HEK293 (cell line): ENCODE measurements at regions not wholly inside any gene's neighbourhood (a gene's known extent, or its start where the extent isn't known, plus 50 kb on each side); places are given as distances from the start of the nearest gene placed in this dataset.
A peak's percentile ranks its signal among the peaks of the same experiment; 100 is the strongest.
"Not testable (repeated sequence)": the region's sequence is repeated elsewhere in the genome, so short reads cannot be mapped to it uniquely, and the experiment has no call there.

Experiments used
- CTCF ChIA-PET: fragments of 350-600 bp; formaldehyde crosslinking; extraction: SDS; loops from one replicate; lab custom pipeline; 2021; ENCODE audit warnings: antibody characterized with exemption; lab: Yijun Ruan, JAX
- POLR2A ChIA-PET: fragments of 300-600 bp; formaldehyde crosslinking; extraction: SDS; loops from one replicate; lab custom pipeline; 2020; ENCODE audit warnings: antibody characterized with exemption, inconsistent platforms; lab: Yijun Ruan, JAX
- H3K27ac ChIP-seq: fragments of 200-500 bp; sonication (Bioruptor generic); 2 replicates; pipeline ENCODE4 v1.5.1; 2014; ENCODE audit warnings: low read depth, low read length, control low read depth, inconsistent platforms; ENCODE audit errors: extremely low read depth
- H3K36me3 ChIP-seq, 2 experiments: fragments of 200-500 bp in 1 of 2; sonication (Bioruptor generic) in 1 of 2; 1 replicate in 1 of 2; 2 replicates in 1 of 2; pipeline ENCODE4 v1.5.1; 2014 to 2017; ENCODE audit warnings: inconsistent platforms in 2 of 2, low read length in 2 of 2; ENCODE audit not compliant: control insufficient read depth in 2 of 2, insufficient read depth in 1 of 2
- H3K4me1 ChIP-seq: fragments of 200-500 bp; sonication (Bioruptor generic); 2 replicates; pipeline ENCODE4 v1.5.1; 2014; ENCODE audit warnings: mild to moderate bottlenecking, low read length, inconsistent platforms; ENCODE audit not compliant: control insufficient read depth, insufficient read depth
- H3K4me3 ChIP-seq: 2 replicates; pipeline ENCODE4 v1.5.1; 2011; ENCODE audit warnings: low read depth, mild to moderate bottlenecking, control low read depth, low read length, moderate library complexity
- H3K9me3 ChIP-seq: fragments of 200-500 bp; sonication (Bioruptor generic); 2 replicates; pipeline ENCODE4 v1.5.1; 2014; ENCODE audit warnings: low read depth, low read length, inconsistent platforms; ENCODE audit not compliant: control insufficient read depth, insufficient read depth
- BCL11A ChIP-seq: fragments of 450-650 bp; formaldehyde crosslinking; IDR thresholded peaks from 2 replicates; pipeline ENCODE4 v1.5.1; 2016; ENCODE audit warnings: low read depth, missing biosample characterization, missing genetic modification characterization
- KLF17 ChIP-seq: fragments of 450-650 bp; formaldehyde crosslinking; IDR thresholded peaks from 2 replicates; pipeline ENCODE4 v1.5.1; 2016; ENCODE audit warnings: missing biosample characterization, missing genetic modification characterization
- KLF7 ChIP-seq: fragments of 450-650 bp; formaldehyde crosslinking; IDR thresholded peaks from 2 replicates; pipeline ENCODE4 v1.5.1; 2016; ENCODE audit warnings: missing biosample characterization, missing genetic modification characterization, borderline replicate concordance
- MYNN ChIP-seq: fragments of 450-650 bp; formaldehyde crosslinking; IDR thresholded peaks from 2 replicates; pipeline ENCODE4 v1.5.1; 2016; ENCODE audit warnings: missing biosample characterization, missing genetic modification characterization, borderline replicate concordance
- PRDM4 ChIP-seq: fragments of 450-650 bp; formaldehyde crosslinking; IDR thresholded peaks from 2 replicates; pipeline ENCODE4 v1.5.1; 2017; ENCODE audit warnings: missing biosample characterization, missing genetic modification characterization
- ZBTB49 ChIP-seq: fragments of 450-650 bp; formaldehyde crosslinking; IDR thresholded peaks from 2 replicates; pipeline ENCODE4 v1.5.1; 2016; ENCODE audit warnings: missing biosample characterization, missing genetic modification characterization, low read depth
- ZFHX2 ChIP-seq: fragments of 450-650 bp; formaldehyde crosslinking; conservative IDR thresholded peaks from 2 replicates; pipeline ENCODE4 v1.5.1; 2016; ENCODE audit warnings: missing biosample characterization, missing genetic modification characterization
- ZFP3 ChIP-seq: fragments of 450-650 bp; formaldehyde crosslinking; IDR thresholded peaks from 2 replicates; pipeline ENCODE4 v1.5.1; 2016; ENCODE audit warnings: low read depth, missing biosample characterization, missing genetic modification characterization
- ZIC2 ChIP-seq: fragments of 450-650 bp; formaldehyde crosslinking; IDR thresholded peaks from 2 replicates; pipeline ENCODE4 v1.5.1; 2016; ENCODE audit warnings: missing biosample characterization, missing genetic modification characterization
- ZNF157 ChIP-seq: fragments of 450-650 bp; formaldehyde crosslinking; IDR thresholded peaks from 2 replicates; pipeline ENCODE4 v1.5.1; 2016; ENCODE audit warnings: missing biosample characterization, missing genetic modification characterization
- ZNF350 ChIP-seq: fragments of 450-650 bp; formaldehyde crosslinking; IDR thresholded peaks from 2 replicates; pipeline ENCODE4 v1.5.0; 2017; ENCODE audit warnings: missing biosample characterization, mild to moderate bottlenecking, missing genetic modification characterization
- ZNF501 ChIP-seq: fragments of 450-650 bp; formaldehyde crosslinking; IDR thresholded peaks from 2 replicates; pipeline ENCODE4 v1.5.1; 2016; ENCODE audit warnings: missing biosample characterization, missing genetic modification characterization
- ZNF513 ChIP-seq: fragments of 450-650 bp; IDR thresholded peaks from 2 replicates; pipeline ENCODE4 v1.5.1; 2018; ENCODE audit warnings: missing biosample characterization, missing genetic modification characterization
- ZNF529 ChIP-seq: fragments of 450-650 bp; formaldehyde crosslinking; IDR thresholded peaks from 2 replicates; pipeline ENCODE4 v1.5.1; 2017; ENCODE audit warnings: missing genetic modification characterization, missing biosample characterization; ENCODE audit not compliant: insufficient replicate concordance
- ZNF558 ChIP-seq: fragments of 450-650 bp; formaldehyde crosslinking; IDR thresholded peaks from 2 replicates; pipeline ENCODE4 v1.5.1; 2016; ENCODE audit warnings: missing biosample characterization, missing genetic modification characterization
- ZNF670 ChIP-seq: fragments of 450-650 bp; formaldehyde crosslinking; IDR thresholded peaks from 2 replicates; pipeline ENCODE4 v1.5.1; 2016; ENCODE audit warnings: missing biosample characterization, missing genetic modification characterization, low read depth
- ZNF707 ChIP-seq: fragments of 450-650 bp; formaldehyde crosslinking; IDR thresholded peaks from 2 replicates; pipeline ENCODE4 v1.5.1; 2016; ENCODE audit warnings: missing biosample characterization, missing genetic modification characterization
- ZNF791 ChIP-seq: fragments of 450-650 bp; formaldehyde crosslinking; IDR thresholded peaks from 2 replicates; pipeline ENCODE4 v1.5.1; 2016; ENCODE audit warnings: missing biosample characterization, missing genetic modification characterization
- ZSCAN16 ChIP-seq: fragments of 450-650 bp; formaldehyde crosslinking; IDR thresholded peaks from 2 replicates; pipeline ENCODE4 v1.5.1; 2016; ENCODE audit warnings: missing biosample characterization, missing genetic modification characterization

- TF ChIP-seq ZNF513 (tag by site-specific recombination): no peak
Measured at GRCh38 chr1:187938092-187938491, 1109.3 kb downstream of the PLA2G4A start (continued).

GRCh38 chr1:187942986-187943385 is 1114.2 kb downstream of the PLA2G4A start:
- Histone ChIP-seq H3K4me1 (no peaks in the 10 kb centered on the region), H3K9me3 (no peaks in the 10 kb centered on the region), H3K36me3 (no peaks in the 10 kb centered on the region), H3K27ac (no peak overlapping the region), H3K4me3 (no peak overlapping the region)
- ChIA-PET POLR2A (interaction anchor here (0.6 kb wide), 1 partner anchor 343 kb away, joined by 3 read pairs; no protein-coding TSS in a partner anchor), CTCF (no interaction called here)
- TF ChIP-seq PRDM4 (tag by site-specific recombination) (no peak), KLF7 (tag by site-specific recombination) (no peak), ZIC2 (tag by site-specific recombination) (no peak), ZFP3 (tag by site-specific recombination) (no peak), ZNF350 (tag by site-specific recombination) (no peak)

GRCh38 chr1:187943606-187944403 is 1115.1 kb downstream of the PLA2G4A start:
- CTCF ChIA-PET: no interaction called here
- H3K9me3 ChIP-seq: no peaks in the 10 kb centered on the region
- no peaks in the 10 kb centered on the region for H3K4me1 ChIP-seq
- H3K36me3 ChIP-seq: no peaks in the 10 kb centered on the region
- no peak overlapping the region for H3K4me3 ChIP-seq
- H3K27ac ChIP-seq: no peak overlapping the region
- TF ChIP-seq ZFP3 (tag by site-specific recombination) (no peak), ZSCAN16 (tag by site-specific recombination) (no peak), ZFHX2 (tag by site-specific recombination) (no peak), ZNF670 (no peak), ZNF558 (no peak), ZNF791 (tag by site-specific recombination) (no peak)
- POLR2A ChIA-PET: no interaction called here

GRCh38 chr1:187946661-187947060 is 1117.9 kb downstream of the PLA2G4A start:
- peak; percentile 66; the same call in 1 of the 2 replicates for TF ChIP-seq ZNF707 (tag by site-specific recombination)
- POLR2A ChIA-PET, CTCF ChIA-PET: not testable (repeated sequence)

GRCh38 chr1:187947359-187947758 is 1118.6 kb downstream of the PLA2G4A start:
- H3K9me3 ChIP-seq: no peaks in the 10 kb centered on the region
- H3K27ac ChIP-seq: no peak overlapping the region
- CTCF ChIA-PET: no interaction called here
- no peaks in the 10 kb centered on the region for H3K36me3 ChIP-seq
- H3K4me3 ChIP-seq: no peak overlapping the region
- H3K4me1 ChIP-seq: no peaks in the 10 kb centered on the region
- POLR2A ChIA-PET: no interaction called here
- TF ChIP-seq ZNF501 (no peak), ZNF157 (tag by site-specific recombination) (no peak), KLF17 (tag by site-specific recombination) (no peak), MYNN (no peak), BCL11A (tag by site-specific recombination) (no peak), ZBTB49 (tag by site-specific recombination) (no peak), ZNF529 (no peak)

More at GRCh38 chr1:187946661-187947060, 1117.9 kb downstream of the PLA2G4A start:
- H3K9me3 ChIP-seq, H3K27ac ChIP-seq, H3K4me1 ChIP-seq, H3K4me3 ChIP-seq, H3K36me3 ChIP-seq: not testable (repeated sequence)
